Putamen (tissue), 1 donor: ENCODE measurements at regions not wholly inside any gene's neighbourhood (a gene's known extent, or its start where the extent isn't known, plus 50 kb on each side); places are given as distances from the start of the nearest gene placed in this dataset.
"Not testable (repeated sequence)": the region's sequence is repeated elsewhere in the genome, so short reads cannot be mapped to it uniquely, and the experiment has no call there.

ENCODE experiments used
- DNase-seq: peaks from one replicate; pipeline ENCODE4 v3.0.0-alpha.2; 2016; ENCODE audit warnings: low spot score

- peak; percentile 9 for DNase-seq
These were observed 199.8 kb downstream of the LRRC70 start for GRCh38 chr5:62778316-62779009.

DNA sequence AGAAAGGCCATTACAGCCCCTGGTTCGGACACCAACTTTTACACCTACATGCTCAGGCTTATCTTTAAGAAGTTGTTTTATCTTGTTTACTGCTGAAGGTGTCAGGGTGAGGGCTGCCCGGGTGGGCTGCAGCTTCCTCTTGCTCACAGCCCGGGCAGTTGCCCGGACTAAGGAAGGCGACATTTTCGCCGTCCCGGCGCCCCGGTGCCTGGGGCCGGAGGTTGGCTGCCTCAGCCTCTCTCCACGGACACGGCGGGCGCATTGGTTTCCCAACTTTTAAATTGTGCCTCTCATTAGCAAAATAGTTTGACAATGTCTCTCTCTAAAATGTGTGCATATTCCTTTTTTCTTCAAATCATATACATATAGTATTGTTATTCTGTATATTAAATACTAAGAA lies 198.5 kb downstream of the LRRC70 start:
- not testable (repeated sequence) for DNase-seq

- not testable (repeated sequence) for DNase-seq
These were observed 198.0 kb downstream of the LRRC70 start for GRCh38 chr5:62776592-62776991.

GRCh38 chr5:62773460-62773859 lies 194.8 kb downstream of the LRRC70 start:
- DNase-seq, result no peak

GRCh38 chr5:62771341-62771740 lies 192.7 kb downstream of the LRRC70 start:
- no peak for DNase-seq

DNA sequence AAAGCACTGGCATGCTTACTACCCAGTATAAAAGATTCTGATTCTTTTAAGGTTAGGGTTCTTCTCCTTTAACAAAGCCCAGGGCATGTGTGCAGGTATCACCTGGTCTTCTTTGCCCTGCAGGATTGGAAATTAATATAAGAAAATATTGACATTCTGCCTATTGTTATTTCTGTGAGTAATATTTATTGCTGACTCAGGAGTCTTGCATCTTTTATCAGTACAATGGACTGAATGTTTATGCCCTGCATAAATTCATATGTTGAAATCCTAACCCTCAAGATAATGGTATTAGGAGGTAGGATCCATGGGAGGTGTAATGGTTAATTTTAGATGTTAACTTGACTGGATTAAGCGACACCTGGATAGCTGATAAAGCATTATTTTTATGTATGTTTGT lies 189.0 kb downstream of the LRRC70 start:
- DNase-seq, result no peak

DNA sequence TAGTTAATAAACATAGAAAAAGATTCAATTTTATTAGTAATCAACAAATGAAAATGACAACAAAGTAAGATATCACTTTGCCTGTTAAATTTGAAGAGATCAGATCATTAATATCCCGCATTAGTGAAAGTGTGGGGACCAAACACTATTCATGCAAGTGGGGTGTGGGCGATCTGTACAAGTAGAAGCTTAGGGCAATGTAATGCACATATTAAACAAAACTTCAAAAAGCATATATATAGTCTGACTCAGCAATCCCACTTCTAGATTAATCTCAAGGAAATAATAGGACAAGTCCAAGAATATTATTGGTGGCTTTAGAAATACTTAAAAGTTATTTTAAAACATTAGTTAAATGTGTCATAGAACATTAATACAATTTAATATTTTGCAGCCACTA lies 188.5 kb downstream of the LRRC70 start:
- DNase-seq, result no peak

DNA sequence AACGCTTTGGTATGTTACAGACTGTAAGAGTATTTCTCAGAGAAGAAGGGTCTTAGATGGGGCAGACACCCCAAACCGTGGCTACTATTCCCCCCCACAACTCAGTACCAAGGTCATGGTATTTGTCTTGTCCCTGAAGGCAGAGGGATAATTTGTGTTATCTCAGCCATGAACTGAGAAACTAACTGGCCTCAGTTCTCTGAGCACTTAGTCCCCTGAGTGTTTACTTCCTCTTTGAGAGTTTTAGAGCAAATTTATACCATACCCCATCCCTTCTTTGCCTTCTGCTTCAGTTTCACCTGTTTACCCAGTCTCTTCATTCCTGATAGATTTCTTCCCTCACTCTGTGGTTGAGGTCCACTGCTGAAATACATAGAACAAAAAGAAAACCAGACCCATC lies 183.9 kb downstream of the LRRC70 start:
- DNase-seq, result no peak

- DNase-seq, result not testable (repeated sequence)
These were observed 179.1 kb downstream of the LRRC70 start for GRCh38 chr5:62757686-62758085.

- not testable (repeated sequence) for DNase-seq
These were observed 174.4 kb downstream of the LRRC70 start for GRCh38 chr5:62752998-62753367.

- DNase-seq, result not testable (repeated sequence)
These were observed 173.7 kb downstream of the LRRC70 start for GRCh38 chr5:62752056-62752997.

GRCh38 chr5:62742207-62742606 lies 163.6 kb downstream of the LRRC70 start:
- DNase-seq, result no peak

GRCh38 chr5:62741761-62742160 lies 163.1 kb downstream of the LRRC70 start:
- no peak for DNase-seq

DNA sequence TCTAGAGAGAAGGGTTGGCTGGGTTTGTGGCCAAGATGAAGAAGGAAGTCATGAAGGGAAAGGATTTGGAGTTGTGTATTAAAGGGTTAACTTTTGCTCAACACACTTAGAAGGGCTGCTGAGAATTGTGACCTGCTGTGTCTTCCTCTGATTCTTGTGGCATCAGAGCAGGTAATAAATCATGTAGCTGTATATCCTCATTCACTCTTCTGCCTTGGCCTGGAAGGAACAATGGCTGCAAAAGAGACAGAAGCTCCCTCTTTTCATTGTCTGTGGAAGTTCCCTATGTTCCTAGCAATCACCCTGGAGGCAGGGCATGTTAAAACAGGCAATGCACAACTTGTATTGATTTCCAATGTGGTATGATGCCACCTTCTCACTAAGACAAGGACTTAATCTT lies 159.1 kb downstream of the LRRC70 start:
- no peak for DNase-seq

GRCh38 chr5:62732677-62733121 lies 154.1 kb downstream of the LRRC70 start:
- DNase-seq, result peak; percentile 20

- DNase-seq, result no peak
These were observed 152.4 kb downstream of the LRRC70 start for GRCh38 chr5:62731022-62731421.

DNA sequence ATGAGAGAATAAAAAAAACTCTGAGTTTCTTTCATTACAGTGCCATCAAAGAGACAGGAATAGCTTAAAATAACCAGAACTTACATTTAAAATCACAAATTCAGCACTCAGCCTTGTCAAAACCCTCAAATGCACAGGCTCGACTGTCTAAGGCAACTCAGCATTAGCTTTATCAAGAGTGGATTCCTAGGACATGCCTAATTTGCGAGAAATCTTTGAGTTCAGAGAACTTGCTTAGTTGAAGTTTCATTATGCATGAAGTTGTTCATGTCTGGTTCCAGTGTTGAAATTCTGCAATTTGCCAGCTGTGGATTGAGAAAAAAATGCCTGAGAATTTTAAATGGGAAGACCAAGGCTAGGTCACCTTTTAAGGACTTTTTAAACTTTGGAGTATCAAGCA lies 151.1 kb downstream of the LRRC70 start:
- DNase-seq, result peak; percentile 27

- no peak for DNase-seq
These were observed 149.2 kb downstream of the LRRC70 start for GRCh38 chr5:62727861-62728260.

DNA sequence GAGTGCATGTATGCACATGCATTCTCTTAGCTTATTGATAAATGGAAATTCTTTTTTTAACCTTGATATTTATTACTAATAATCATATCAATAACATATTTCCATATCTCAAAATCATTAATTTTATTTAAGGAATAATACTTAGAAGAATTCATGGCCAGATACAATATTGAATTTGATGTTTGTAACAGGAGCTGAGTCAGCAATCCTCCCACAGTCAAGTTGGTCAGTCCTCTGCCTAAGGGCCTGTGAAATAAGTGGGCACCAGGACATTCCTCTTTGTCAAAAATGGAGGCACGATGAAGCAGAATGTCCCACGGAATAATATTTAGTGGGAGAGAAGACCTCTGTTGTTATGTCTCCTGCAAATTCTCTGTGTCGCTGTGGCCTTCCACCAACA lies 148.6 kb downstream of the LRRC70 start:
- no peak for DNase-seq

GRCh38 chr5:62722360-62722759 lies 143.7 kb downstream of the LRRC70 start:
- no peak for DNase-seq

GRCh38 chr5:62720031-62720441 lies 141.4 kb downstream of the LRRC70 start:
- no peak for DNase-seq

- no peak for DNase-seq
These were observed 140.6 kb downstream of the LRRC70 start for GRCh38 chr5:62719061-62719720.

DNA sequence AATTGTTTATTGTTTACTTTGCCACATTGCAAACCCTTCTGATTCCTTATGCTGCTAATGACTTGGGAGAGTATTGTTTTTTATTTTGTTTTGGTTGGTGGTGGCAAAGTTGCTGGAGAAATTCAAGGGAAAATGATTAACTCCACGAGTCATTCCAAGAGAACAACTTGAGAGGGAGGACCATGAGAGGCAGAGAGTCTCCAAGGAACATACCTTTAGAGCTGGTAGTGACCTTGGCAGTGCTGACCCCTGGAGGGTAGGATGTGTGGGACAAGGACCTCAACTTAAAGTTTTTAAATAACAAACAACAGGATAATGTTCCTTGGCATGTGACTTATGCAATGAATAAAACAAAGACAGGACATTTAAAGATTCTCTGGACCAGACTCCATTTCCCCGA lies 139.7 kb downstream of the LRRC70 start:
- DNase-seq, result no peak
